ENCODE measurements at regions not wholly inside any gene's neighbourhood (a gene's known extent, or its start where the extent isn't known, plus 50 kb on each side); places are given as distances from the start of the nearest gene placed in this dataset.
"Not testable (repeated sequence)": the region's sequence is repeated elsewhere in the genome, so short reads cannot be mapped to it uniquely, and the experiment has no call there.

GRCh38 chr18:1050012-1050657 lies 145.5 kb downstream of the ADCYAP1 start:
- ChIA-PET POLR2A (no interaction called here), CTCF (no interaction called here)
- no peaks in the 10 kb centered on the region for H3K27me3 Mint-ChIP-seq (ENCODE audit: low read depth)
- H3K27ac Mint-ChIP-seq: no peak overlapping the region
- DNase-seq (no peak), ATAC-seq (no peak)
- H3K9me3 Mint-ChIP-seq (ENCODE audit: insufficient read depth): no peaks in the 10 kb centered on the region
- no peaks in the 10 kb centered on the region for H3K36me3 Mint-ChIP-seq (ENCODE audit: low read depth)
- H3K4me3 Mint-ChIP-seq: no peak overlapping the region
- H3K4me1 Mint-ChIP-seq (ENCODE audit: low read depth): no peaks in the 10 kb centered on the region

GRCh38 chr18:1052301-1052700 lies 147.6 kb downstream of the ADCYAP1 start:
- POLR2A ChIA-PET: no interaction called here
- Mint-ChIP-seq H3K9me3 (ENCODE audit: insufficient read depth) (no peaks in the 10 kb centered on the region), H3K4me1 (ENCODE audit: low read depth) (no peaks in the 10 kb centered on the region), H3K36me3 (ENCODE audit: low read depth) (no peaks in the 10 kb centered on the region), H3K27ac (no peak overlapping the region), H3K27me3 (ENCODE audit: low read depth) (no peaks in the 10 kb centered on the region), H3K4me3 (no peak overlapping the region)
- no peak for DNase-seq
- ATAC-seq: no peak
- CTCF ChIA-PET: interaction anchor here (2.0 kb wide), 1 partner anchor 9 kb away, joined by 6 read pairs; no protein-coding TSS in a partner anchor

- no peaks in the 10 kb centered on the region for H3K27me3 Mint-ChIP-seq (ENCODE audit: low read depth)
- ChIA-PET CTCF (interaction anchor here (2.0 kb wide), 1 partner anchor 11 kb away, joined by 6 read pairs; no protein-coding TSS in a partner anchor), POLR2A (no interaction called here)
- no peak overlapping the region for H3K27ac Mint-ChIP-seq
- DNase-seq (no peak), ATAC-seq (no peak)
- H3K4me3 Mint-ChIP-seq: no peak overlapping the region
- H3K9me3 Mint-ChIP-seq (ENCODE audit: insufficient read depth): no peaks in the 10 kb centered on the region
- no peaks in the 10 kb centered on the region for H3K36me3 Mint-ChIP-seq (ENCODE audit: low read depth)
- H3K4me1 Mint-ChIP-seq (ENCODE audit: low read depth): no peaks in the 10 kb centered on the region
Observed at GRCh38 chr18:1053331-1054315, 149.0 kb downstream of the ADCYAP1 start.

GRCh38 chr18:1056404-1056803 lies 151.7 kb downstream of the ADCYAP1 start:
- no peak overlapping the region for H3K27ac Mint-ChIP-seq
- ChIA-PET POLR2A (no interaction called here), CTCF (no interaction called here)
- H3K4me1 Mint-ChIP-seq (ENCODE audit: low read depth): no peaks in the 10 kb centered on the region
- H3K4me3 Mint-ChIP-seq: no peak overlapping the region
- H3K27me3 Mint-ChIP-seq (ENCODE audit: low read depth): no peaks in the 10 kb centered on the region
- no peak for DNase-seq
- no peaks in the 10 kb centered on the region for H3K36me3 Mint-ChIP-seq (ENCODE audit: low read depth)
- H3K9me3 Mint-ChIP-seq (ENCODE audit: insufficient read depth): no peaks in the 10 kb centered on the region
- no peak for ATAC-seq

- Mint-ChIP-seq H3K4me1 (ENCODE audit: low read depth) (no peaks in the 10 kb centered on the region), H3K27ac (no peak overlapping the region), H3K36me3 (ENCODE audit: low read depth) (no peaks in the 10 kb centered on the region), H3K27me3 (ENCODE audit: low read depth) (no peaks in the 10 kb centered on the region), H3K9me3 (ENCODE audit: insufficient read depth) (no peaks in the 10 kb centered on the region), H3K4me3 (no peak overlapping the region)
- DNase-seq: no peak
- no peak for ATAC-seq
- ChIA-PET CTCF (no interaction called here), POLR2A (no interaction called here)
Observed at GRCh38 chr18:1057367-1057766, 152.7 kb downstream of the ADCYAP1 start.

GRCh38 chr18:1062588-1062987 lies 157.9 kb downstream of the ADCYAP1 start:
- H3K9me3 Mint-ChIP-seq (ENCODE audit: insufficient read depth): no peaks in the 10 kb centered on the region
- CTCF ChIA-PET: no interaction called here
- H3K27me3 Mint-ChIP-seq (ENCODE audit: low read depth): no peaks in the 10 kb centered on the region
- DNase-seq (no peak), ATAC-seq (no peak)
- H3K27ac Mint-ChIP-seq: no peak overlapping the region
- H3K4me1 Mint-ChIP-seq (ENCODE audit: low read depth): no peaks in the 10 kb centered on the region
- H3K36me3 Mint-ChIP-seq (ENCODE audit: low read depth): no peaks in the 10 kb centered on the region
- POLR2A ChIA-PET: no interaction called here
- no peak overlapping the region for H3K4me3 Mint-ChIP-seq

GRCh38 chr18:1075322-1075721 lies 170.7 kb downstream of the ADCYAP1 start:
- ATAC-seq: no peak
- Mint-ChIP-seq H3K9me3 (ENCODE audit: insufficient read depth) (no peaks in the 10 kb centered on the region), H3K36me3 (ENCODE audit: low read depth) (no peaks in the 10 kb centered on the region), H3K4me1 (ENCODE audit: low read depth) (no peaks in the 10 kb centered on the region), H3K27me3 (ENCODE audit: low read depth) (no peaks in the 10 kb centered on the region), H3K4me3 (no peak overlapping the region), H3K27ac (no peak overlapping the region)
- POLR2A ChIA-PET: no interaction called here
- CTCF ChIA-PET: no interaction called here
- DNase-seq: no peak

- Mint-ChIP-seq H3K4me3 (no peak overlapping the region), H3K9me3 (ENCODE audit: insufficient read depth) (no peaks in the 10 kb centered on the region), H3K36me3 (ENCODE audit: low read depth) (no peaks in the 10 kb centered on the region), H3K4me1 (ENCODE audit: low read depth) (no peaks in the 10 kb centered on the region), H3K27me3 (ENCODE audit: low read depth) (no peaks in the 10 kb centered on the region), H3K27ac (no peak overlapping the region)
- POLR2A ChIA-PET: no interaction called here
- CTCF ChIA-PET: no interaction called here
- DNase-seq (no peak), ATAC-seq (no peak)
Observed at GRCh38 chr18:1075876-1076275, 171.2 kb downstream of the ADCYAP1 start.

GRCh38 chr18:1078301-1078700 lies 173.6 kb downstream of the ADCYAP1 start:
- Mint-ChIP-seq H3K27ac (no peak overlapping the region), H3K4me1 (ENCODE audit: low read depth) (no peaks in the 10 kb centered on the region), H3K27me3 (ENCODE audit: low read depth) (no peaks in the 10 kb centered on the region), H3K36me3 (ENCODE audit: low read depth) (no peaks in the 10 kb centered on the region), H3K4me3 (no peak overlapping the region), H3K9me3 (ENCODE audit: insufficient read depth) (no peaks in the 10 kb centered on the region)
- ATAC-seq (no peak), DNase-seq (no peak)
- POLR2A ChIA-PET: no interaction called here
- CTCF ChIA-PET: no interaction called here

- CTCF ChIA-PET; H3K27ac Mint-ChIP-seq; POLR2A ChIA-PET; H3K36me3 Mint-ChIP-seq (ENCODE audit: low read depth); H3K27me3 Mint-ChIP-seq (ENCODE audit: low read depth); H3K4me1 Mint-ChIP-seq (ENCODE audit: low read depth); H3K9me3 Mint-ChIP-seq (ENCODE audit: insufficient read depth); ATAC-seq; H3K4me3 Mint-ChIP-seq; DNase-seq: not testable (repeated sequence)
Observed at GRCh38 chr18:1083675-1084074, 179.0 kb downstream of the ADCYAP1 start.

- no peaks in the 10 kb centered on the region for H3K36me3 Mint-ChIP-seq (ENCODE audit: low read depth)
- H3K4me1 Mint-ChIP-seq (ENCODE audit: low read depth): no peaks in the 10 kb centered on the region
- H3K27me3 Mint-ChIP-seq (ENCODE audit: low read depth): no peaks in the 10 kb centered on the region
- DNase-seq (no peak), ATAC-seq (no peak)
- no peak overlapping the region for H3K4me3 Mint-ChIP-seq
- ChIA-PET CTCF (no interaction called here), POLR2A (no interaction called here)
- H3K9me3 Mint-ChIP-seq (ENCODE audit: insufficient read depth): no peaks in the 10 kb centered on the region
- no peak overlapping the region for H3K27ac Mint-ChIP-seq
Observed at GRCh38 chr18:1090758-1091157, 186.1 kb downstream of the ADCYAP1 start.

GRCh38 chr18:1092228-1092627 lies 187.6 kb downstream of the ADCYAP1 start:
- H3K27me3 Mint-ChIP-seq (ENCODE audit: low read depth): no peaks in the 10 kb centered on the region
- H3K27ac Mint-ChIP-seq: no peak overlapping the region
- ChIA-PET POLR2A (no interaction called here), CTCF (no interaction called here)
- no peak overlapping the region for H3K4me3 Mint-ChIP-seq
- no peaks in the 10 kb centered on the region for H3K36me3 Mint-ChIP-seq (ENCODE audit: low read depth)
- no peaks in the 10 kb centered on the region for H3K4me1 Mint-ChIP-seq (ENCODE audit: low read depth)
- H3K9me3 Mint-ChIP-seq (ENCODE audit: insufficient read depth): no peaks in the 10 kb centered on the region
- no peak for ATAC-seq
- DNase-seq: no peak

Measured in activated CD8-positive, alpha-beta T cell treated with anti-CD3 and anti-CD28 coated beads, Interleukin-2, amount 10 ng/mL, durations not matched to agents 7 days and 5 days (primary cell).